Fibroblast of the aortic adventitia (primary cell): ENCODE measurements at regions not wholly inside any gene's neighbourhood (a gene's known extent, or its start where the extent isn't known, plus 50 kb on each side); places are given as distances from the start of the nearest gene placed in this dataset.

ENCODE experiments used
- DNase-seq: peaks from one replicate; pipeline ENCODE4 v3.0.0-alpha.2; 2010; ENCODE audit warnings: low read depth
- H3K4me3 ChIP-seq: 2 replicates; pipeline ENCODE4 v1.5.1; 2011; ENCODE audit warnings: low read depth, mild to moderate bottlenecking, control low read depth, low read length, moderate library complexity
- CTCF ChIP-seq: IDR thresholded peaks from 2 replicates; pipeline ENCODE4 v1.5.1; 2011; ENCODE audit warnings: mild to moderate bottlenecking, low read length, control low read depth, inconsistent platforms; ENCODE audit not compliant: insufficient read depth

GRCh38 chr7:25615003-25615402 lies 386.7 kb upstream of the NPVF start:
- TF ChIP-seq CTCF: no peak
- no peak overlapping the region for H3K4me3 ChIP-seq
- no peak for DNase-seq

GRCh38 chr7:25615593-25615992 lies 387.3 kb upstream of the NPVF start:
- TF ChIP-seq CTCF: no peak
- no peak for DNase-seq
- no peak overlapping the region for H3K4me3 ChIP-seq

GRCh38 chr7:25617214-25617613 lies 388.9 kb upstream of the NPVF start:
- DNase-seq: no peak
- no peak for TF ChIP-seq CTCF
- no peak overlapping the region for H3K4me3 ChIP-seq

- no peak overlapping the region for H3K4me3 ChIP-seq
- TF ChIP-seq CTCF: no peak
- DNase-seq: no peak
These were observed 389.4 kb upstream of the NPVF start for GRCh38 chr7:25617673-25618072.

GRCh38 chr7:25619381-25619780 lies 391.1 kb upstream of the NPVF start:
- TF ChIP-seq CTCF: no peak

GRCh38 chr7:25619963-25620799 lies 391.9 kb upstream of the NPVF start:
- no peak for TF ChIP-seq CTCF
- DNase-seq: no peak

More at GRCh38 chr7:25619381-25619780, 391.1 kb upstream of the NPVF start:
- DNase-seq: no peak
- H3K4me3 ChIP-seq: no peak overlapping the region

More at GRCh38 chr7:25619963-25620799, 391.9 kb upstream of the NPVF start:
- H3K4me3 ChIP-seq: no peak overlapping the region
